Calu3 (cell line): ENCODE measurements at regions not wholly inside any gene's neighbourhood (a gene's known extent, or its start where the extent isn't known, plus 50 kb on each side); places are given as distances from the start of the nearest gene placed in this dataset.

Experiments
- BruUV-seq: library from RNA; stranded (reverse); fragments of 400-500 nt; replicated peaks from 2 replicates; lab custom pipeline; 2021; lab: Mats Ljungman, UMichigan
- CTCF ChIA-PET: fragments of 300-600 bp; sonication (Branson Sonifier 250); formaldehyde crosslinking; loops from one replicate; lab custom pipeline; 2022; ENCODE audit warnings: antibody characterized with exemption; lab: Charles Lee
- DNase-seq: peaks from one replicate; pipeline ENCODE4 v3.0.0; 2022
- H3K27ac Mint-ChIP-seq: one replicate; pipeline ENCODE4 v1.8.0; 2022; ENCODE audit warnings: mixed read lengths; ENCODE audit not compliant: unreplicated experiment
- H3K27me3 Mint-ChIP-seq: one replicate; pipeline ENCODE4 v1.8.0; 2022; ENCODE audit warnings: mixed read lengths; ENCODE audit not compliant: unreplicated experiment
- H3K36me3 Mint-ChIP-seq: one replicate; pipeline ENCODE4 v1.8.0; 2022; ENCODE audit warnings: mild to moderate bottlenecking, moderate library complexity, mixed read lengths; ENCODE audit not compliant: insufficient read depth, unreplicated experiment
- H3K4me1 Mint-ChIP-seq: one replicate; pipeline ENCODE4 v1.8.0; 2022; ENCODE audit warnings: mild to moderate bottlenecking, low read depth, mixed read lengths; ENCODE audit not compliant: unreplicated experiment
- H3K4me3 Mint-ChIP-seq: one replicate; pipeline ENCODE4 v1.8.0; 2022; ENCODE audit warnings: mild to moderate bottlenecking, low read depth, moderate library complexity, mixed read lengths; ENCODE audit not compliant: unreplicated experiment
- H3K9me3 Mint-ChIP-seq: one replicate; pipeline ENCODE4 v1.8.0; 2022; ENCODE audit warnings: low read depth, mixed read lengths; ENCODE audit not compliant: unreplicated experiment
- CTCF ChIP-seq: fragments of 200-600 bp; IDR thresholded peaks from one replicate; pipeline ENCODE4 v1.8.0; 2022; ENCODE audit warnings: antibody characterized with exemption; ENCODE audit not compliant: unreplicated experiment
- intact Hi-C: fragments of 100-400 bp; cut with micrococcal nuclease; formaldehyde crosslinking; loops from one replicate; pipeline ENCODE4 v1.10.0; 2022; ENCODE audit not compliant: unreplicated experiment

DNA sequence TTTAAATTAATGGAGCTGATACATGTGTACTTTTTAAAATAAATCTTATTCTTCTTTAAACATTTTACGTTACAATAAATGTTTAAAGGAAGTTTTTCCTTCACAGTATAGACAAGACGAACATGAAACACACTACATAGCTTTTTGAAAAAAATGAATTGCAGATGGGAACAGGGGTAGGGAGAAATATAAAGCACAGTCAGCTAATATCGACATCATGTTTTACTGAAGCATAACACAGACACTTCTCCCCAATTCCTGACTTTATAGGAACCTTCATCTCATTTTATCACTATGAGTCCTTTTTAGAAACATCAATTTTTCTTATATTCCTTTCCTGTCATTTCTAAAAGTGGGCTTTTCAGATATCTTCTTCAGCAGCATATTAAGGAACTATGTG, 153.5 kb downstream of the MACC1 start:
- Mint-ChIP-seq H3K9me3 (no peaks in the 10 kb centered on the region), H3K27ac (no peak overlapping the region), H3K27me3 (no peaks in the 10 kb centered on the region), H3K4me1 (no peaks in the 10 kb centered on the region), H3K4me3 (no peak overlapping the region), H3K36me3 (no peaks in the 10 kb centered on the region)
- CTCF ChIA-PET = interaction anchor here (1.0 kb wide), 1 partner anchor 602 kb away, joined by 4 read pairs; no protein-coding TSS in a partner anchor
- DNase-seq = no peak
- TF ChIP-seq CTCF = no peak
- no TSS peak for BruUV-seq
- intact Hi-C loops = no loop called here

DNA sequence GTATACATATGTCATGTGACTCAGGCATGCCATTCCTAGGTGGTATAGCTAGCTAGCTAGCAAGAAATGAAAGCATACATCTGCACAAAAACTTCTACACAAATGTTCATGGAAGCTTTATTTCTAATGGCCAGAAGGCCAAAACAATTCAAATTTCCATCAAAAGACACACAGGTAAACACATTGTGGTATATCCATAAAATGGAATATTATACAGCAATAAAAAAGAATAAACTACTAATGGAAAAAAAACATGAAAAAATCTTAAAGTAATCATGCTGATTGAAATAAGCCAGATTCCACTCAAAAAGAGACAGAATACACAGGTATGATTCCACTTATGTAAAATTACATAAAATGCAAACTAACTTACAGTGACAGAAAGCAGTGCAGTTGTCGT, 154.3 kb downstream of the MACC1 start:
- H3K9me3 Mint-ChIP-seq = no peaks in the 10 kb centered on the region
- CTCF ChIA-PET = interaction anchor here (1.0 kb wide), 1 partner anchor 603 kb away, joined by 4 read pairs; no protein-coding TSS in a partner anchor
- no peak overlapping the region for H3K27ac Mint-ChIP-seq
- no peak for DNase-seq
- no peak for TF ChIP-seq CTCF
- no peaks in the 10 kb centered on the region for H3K36me3 Mint-ChIP-seq
- H3K4me1 Mint-ChIP-seq = no peaks in the 10 kb centered on the region
- no peaks in the 10 kb centered on the region for H3K27me3 Mint-ChIP-seq
- BruUV-seq = no TSS peak
- H3K4me3 Mint-ChIP-seq = no peak overlapping the region
- intact Hi-C loops = no loop called here

- no peaks in the 10 kb centered on the region for H3K36me3 Mint-ChIP-seq
- H3K27ac Mint-ChIP-seq = no peak overlapping the region
- CTCF ChIA-PET = no interaction called here
- H3K9me3 Mint-ChIP-seq = peaks cover 2% of the 10 kb centered on the region
- no TSS peak for BruUV-seq
- no peaks in the 10 kb centered on the region for H3K27me3 Mint-ChIP-seq
- H3K4me3 Mint-ChIP-seq = no peak overlapping the region
- no peaks in the 10 kb centered on the region for H3K4me1 Mint-ChIP-seq
- intact Hi-C loops = no loop called here
- no peak for TF ChIP-seq CTCF
- DNase-seq = no peak
These were observed 163.7 kb downstream of the MACC1 start for GRCh38 chr7:20053334-20054104.

- TF ChIP-seq CTCF = no peak
- CTCF ChIA-PET = no interaction called here
- no TSS peak for BruUV-seq
- intact Hi-C loops = no loop called here
- DNase-seq = no peak
- Mint-ChIP-seq H3K4me3 (no peak overlapping the region), H3K4me1 (no peaks in the 10 kb centered on the region), H3K27ac (no peak overlapping the region), H3K27me3 (no peaks in the 10 kb centered on the region), H3K9me3 (no peaks in the 10 kb centered on the region), H3K36me3 (no peaks in the 10 kb centered on the region)
These were observed 166.8 kb downstream of the MACC1 start for GRCh38 chr7:20050241-20050966.
